HG03342 (cell line): ENCODE measurements at regions not wholly inside any gene's neighbourhood (a gene's known extent, or its start where the extent isn't known, plus 50 kb on each side); places are given as distances from the start of the nearest gene placed in this dataset.
"Not testable (repeated sequence)": the region's sequence is repeated elsewhere in the genome, so short reads cannot be mapped to it uniquely, and the experiment has no call there.

Source experiments
- ATAC-seq: cut with Tn5 transposase; IDR thresholded peaks from one replicate; pipeline ENCODE4 v1.9.1; 2021; ENCODE audit warnings: mild to moderate bottlenecking, moderate library complexity; ENCODE audit not compliant: unreplicated experiment

DNA sequence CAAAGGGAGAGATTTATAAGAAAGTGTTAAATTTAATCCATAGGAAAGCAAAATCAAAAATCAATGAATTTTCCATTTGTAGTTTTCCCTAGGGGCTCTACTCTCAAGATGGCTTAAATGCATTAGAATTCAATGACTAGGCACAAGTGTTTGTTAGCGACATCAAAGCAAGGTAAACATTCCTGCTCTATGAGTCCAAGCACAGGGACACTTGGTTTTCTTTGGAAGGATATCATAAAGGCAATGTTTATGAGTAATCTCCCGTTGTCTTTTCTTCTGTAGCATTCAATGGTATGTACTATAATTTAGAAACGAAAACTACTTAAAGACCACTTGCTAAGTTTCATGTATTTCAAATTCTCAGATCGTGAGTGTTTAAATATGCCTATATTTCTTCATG is 54.8 kb upstream of the ZNF717 start:
- ATAC-seq = not testable (repeated sequence)

DNA sequence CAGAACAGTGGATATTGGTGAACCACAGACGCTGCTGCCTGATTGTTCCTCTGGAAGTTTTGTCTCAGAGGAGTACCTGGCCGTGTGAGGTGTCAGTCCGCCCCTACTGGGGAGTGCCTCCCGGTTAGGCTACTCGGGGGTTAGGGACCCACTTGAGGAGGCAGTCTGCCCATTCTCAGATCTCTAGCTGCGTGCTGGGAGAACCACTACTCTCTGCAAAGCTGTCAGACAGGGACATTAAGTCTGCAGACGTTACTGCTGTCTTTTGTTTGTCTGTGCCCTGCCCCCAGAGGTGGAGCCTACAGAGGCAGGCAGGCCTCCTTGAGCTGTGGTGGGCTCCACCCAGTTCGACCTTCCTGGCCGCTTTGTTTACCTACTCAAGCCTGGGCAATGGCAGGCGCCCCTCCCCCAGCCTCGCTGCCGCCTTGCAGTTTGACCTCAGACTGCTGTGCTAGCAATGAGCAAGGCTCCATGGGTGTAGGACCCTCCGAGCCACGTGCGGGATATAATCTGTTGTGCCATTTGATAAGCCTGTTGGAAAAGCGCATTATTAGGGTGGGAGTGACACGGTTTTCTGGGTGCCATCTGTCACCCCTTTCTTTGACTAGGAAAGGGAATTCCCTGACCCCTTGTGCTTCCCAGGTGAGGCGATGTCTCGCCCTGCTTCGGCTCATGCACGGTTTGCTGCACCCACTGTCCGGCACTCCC is 65.1 kb upstream of the ZNF717 start:
- ATAC-seq = not testable (repeated sequence)

DNA sequence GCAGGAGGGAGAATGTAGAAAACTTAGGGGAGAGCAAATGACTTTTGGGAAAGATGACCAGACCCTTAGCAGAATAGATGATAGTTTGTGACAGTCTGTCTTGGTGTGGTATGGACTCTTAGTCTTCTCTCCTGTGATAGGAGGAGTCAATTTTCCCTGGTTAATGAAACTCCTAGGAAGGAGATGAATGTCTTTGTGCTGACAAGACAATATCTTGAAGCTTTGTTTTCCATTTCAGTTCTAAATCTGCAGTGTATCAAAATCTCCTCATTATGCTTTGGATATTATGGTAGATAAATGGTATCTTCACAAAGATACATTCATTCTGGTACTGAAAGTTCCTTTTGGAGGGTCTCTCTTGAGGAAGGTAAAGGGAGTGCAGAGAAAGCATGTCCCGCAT is 77.8 kb upstream of the ZNF717 start:
- no peak for ATAC-seq

DNA sequence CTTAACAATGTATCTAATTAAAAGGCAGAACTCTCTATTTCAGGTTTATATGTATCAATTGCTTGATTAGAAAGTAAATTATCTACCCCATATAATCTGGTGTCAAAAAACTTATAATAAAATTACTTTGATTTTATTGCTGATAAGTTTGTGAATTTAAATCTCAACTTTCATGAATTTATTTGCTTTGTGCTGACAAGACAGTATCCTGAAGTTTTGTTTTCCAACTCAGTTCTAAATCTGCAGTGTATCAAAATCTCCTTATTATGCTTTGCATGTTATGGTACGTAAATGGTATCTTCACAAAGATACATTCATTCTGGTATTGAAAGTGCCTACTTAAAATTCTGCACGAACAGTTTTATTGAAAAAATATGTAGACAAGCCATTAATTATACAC is 78.5 kb upstream of the ZNF717 start:
- ATAC-seq = no peak

DNA sequence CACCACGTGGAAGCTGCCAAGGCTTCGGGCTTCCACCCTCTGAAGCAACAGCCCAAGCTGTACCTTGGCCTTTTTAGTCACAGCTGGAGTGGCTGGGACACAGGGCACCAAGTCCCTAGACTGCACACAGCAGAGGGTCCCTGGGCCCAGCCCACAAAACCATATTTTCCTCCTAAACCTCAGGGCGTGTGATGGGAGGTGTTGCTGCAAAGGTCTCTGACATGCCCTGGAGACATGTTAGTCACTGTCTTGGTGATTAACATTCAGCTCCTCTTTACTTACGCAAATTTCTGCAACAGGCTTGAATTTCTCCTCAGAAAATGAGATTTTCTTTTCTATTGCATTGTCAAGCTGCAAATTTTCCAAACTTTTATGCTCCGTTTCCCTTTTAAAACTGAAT is 98.4 kb upstream of the ZNF717 start:
- not testable (repeated sequence) for ATAC-seq

DNA sequence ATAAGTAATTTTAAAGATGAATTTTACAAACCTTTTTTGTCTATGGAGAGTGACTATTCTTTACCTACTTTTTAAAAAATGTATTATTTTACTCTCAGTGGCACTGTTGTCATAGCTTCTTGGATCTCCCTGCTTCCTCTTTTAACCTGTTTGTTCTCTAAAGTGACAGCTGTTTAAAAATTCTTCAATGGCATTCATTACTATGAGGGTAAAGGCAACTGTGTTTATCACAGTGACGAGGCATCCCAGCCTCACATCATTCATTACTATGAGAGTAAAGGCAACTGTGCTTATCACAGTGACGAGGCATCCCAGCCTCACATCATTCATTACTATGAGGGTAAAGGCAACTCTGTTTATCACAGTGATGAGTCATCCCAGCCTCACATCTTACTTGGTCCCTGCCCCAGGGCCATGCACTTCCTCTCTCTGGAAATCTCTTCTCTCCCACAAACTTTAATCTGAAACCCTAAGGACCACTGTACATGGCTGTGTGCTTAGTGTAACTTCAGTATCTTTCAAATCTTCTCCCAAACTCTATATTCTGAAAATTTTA is 101.7 kb upstream of the ZNF717 start:
- no peak for ATAC-seq

DNA sequence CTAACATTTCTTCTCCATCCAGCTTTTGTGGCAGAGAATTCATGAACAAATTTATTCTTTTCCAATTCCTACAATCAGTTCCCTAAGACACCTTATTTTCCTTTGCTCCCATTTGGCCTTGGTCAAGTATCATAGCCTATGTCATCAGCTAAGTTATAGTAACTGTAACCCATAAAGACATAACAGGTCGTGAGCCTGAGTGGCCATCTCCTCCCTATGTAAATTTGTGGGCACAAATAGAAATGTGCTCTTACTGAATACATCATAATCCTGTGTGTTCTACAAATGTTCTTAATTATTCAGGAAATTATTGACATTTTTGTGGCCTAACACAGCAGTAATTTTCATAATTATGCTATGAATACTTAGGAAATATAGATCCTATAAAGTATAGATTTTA is 108.9 kb upstream of the ZNF717 start:
- no peak for ATAC-seq

DNA sequence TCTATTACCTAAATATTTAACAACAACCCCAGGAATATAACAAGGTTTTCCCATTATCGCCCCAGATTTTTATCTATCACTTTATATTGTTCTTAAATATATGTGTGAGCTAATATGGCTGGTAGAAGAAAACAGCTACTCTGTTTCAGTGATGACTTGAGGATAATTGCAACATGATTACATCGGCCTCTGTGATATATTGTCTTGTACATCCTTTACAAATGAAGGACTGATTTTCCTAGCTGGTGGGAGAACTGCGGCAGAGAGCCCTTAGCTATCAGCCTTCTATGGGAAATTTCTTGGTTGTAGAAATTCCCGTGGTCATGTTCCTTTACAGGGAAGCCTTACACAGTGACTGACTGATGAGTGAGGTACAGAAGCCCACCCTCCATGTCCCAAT is 110.9 kb upstream of the ZNF717 start:
- no peak for ATAC-seq

DNA sequence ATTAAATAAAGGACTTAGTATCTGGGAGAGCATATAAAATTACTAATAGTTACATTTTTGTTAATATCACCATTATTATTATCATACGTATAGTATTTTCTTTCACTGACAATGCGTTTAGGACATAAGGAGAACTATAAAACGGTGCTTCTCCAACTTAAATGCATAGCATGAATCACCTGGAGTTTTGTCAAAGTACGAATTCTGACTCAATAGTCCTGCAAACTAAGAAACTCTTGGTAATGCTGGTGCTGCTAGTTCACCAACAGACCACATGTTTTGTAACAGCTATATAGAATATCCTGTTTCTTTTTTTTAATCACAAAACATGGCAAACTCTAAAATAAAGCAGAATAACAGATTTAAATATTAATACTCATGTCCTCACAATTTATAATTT is 116.1 kb upstream of the ZNF717 start:
- not testable (repeated sequence) for ATAC-seq

DNA sequence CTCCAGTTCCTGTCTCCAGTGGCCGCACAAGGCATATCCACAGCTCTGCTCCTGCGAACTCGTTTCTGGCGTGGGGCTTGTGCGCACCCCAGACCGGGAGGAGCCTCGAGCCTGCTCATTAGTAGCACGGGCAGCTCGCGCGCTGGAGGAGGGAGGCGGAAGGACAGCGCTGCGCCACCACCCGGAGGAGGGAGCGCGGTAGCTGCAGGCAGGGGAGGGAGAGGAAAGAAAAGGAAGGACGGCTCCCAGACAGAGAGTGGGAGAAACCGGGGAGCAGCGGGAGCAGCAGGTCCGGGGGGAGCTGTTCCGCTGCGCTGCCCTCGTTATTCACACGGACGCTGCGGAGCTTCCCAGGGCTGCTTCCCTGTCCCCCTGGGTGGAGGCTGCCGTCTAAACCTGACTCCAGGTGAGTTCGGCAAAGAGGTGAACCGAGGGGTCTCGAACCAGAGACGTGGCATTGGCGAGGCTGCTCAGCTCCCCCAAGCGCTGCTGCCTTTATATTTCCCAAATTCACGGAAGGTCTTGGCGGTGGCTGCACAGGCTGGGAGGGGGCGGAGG is 121.3 kb upstream of the ZNF717 start:
- no peak for ATAC-seq

DNA sequence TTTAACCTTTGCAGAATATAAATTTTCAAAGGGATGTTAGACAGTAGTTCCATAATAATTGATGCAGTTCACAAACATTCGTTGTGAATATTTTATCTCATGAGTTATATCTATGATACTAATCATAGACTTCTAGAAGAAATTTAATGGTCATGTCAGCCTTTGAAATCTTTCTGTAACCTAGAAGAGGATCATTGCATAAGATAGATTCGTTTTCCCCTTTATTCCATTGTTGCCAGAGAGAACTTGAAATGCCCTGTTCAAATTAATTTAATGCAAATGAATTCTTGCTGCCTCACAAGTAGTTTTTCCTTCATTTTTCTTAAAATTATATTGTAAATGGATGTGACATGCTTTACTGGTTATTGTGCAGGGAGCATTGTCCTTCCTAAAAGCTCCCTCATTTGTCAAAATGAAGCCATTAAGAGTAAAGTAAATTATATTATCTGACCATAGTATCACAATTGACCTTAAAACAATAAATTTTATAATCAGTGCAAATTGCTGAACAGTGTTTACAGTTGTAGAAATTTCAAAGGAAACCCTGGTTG is 128.5 kb upstream of the ZNF717 start:
- no peak for ATAC-seq

DNA sequence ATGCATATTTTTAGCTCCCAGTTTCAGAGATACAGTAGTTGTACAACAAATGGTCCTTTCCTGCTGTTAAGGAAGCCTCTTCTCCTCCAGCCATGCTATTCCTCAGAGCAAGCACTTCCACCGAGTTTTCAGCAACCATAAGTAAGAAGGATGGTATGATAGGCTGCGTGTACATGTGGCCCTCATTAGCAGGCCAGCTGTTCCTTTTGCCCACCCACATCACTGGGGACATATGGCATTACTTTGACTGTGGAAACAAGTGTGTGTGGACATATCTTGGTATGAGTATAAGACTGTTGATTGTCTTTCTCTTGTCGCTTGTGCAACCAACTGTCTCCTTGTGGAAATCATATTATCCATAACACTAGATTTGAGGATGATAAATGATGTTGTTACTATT is 129.4 kb upstream of the ZNF717 start:
- ATAC-seq = not testable (repeated sequence)

DNA sequence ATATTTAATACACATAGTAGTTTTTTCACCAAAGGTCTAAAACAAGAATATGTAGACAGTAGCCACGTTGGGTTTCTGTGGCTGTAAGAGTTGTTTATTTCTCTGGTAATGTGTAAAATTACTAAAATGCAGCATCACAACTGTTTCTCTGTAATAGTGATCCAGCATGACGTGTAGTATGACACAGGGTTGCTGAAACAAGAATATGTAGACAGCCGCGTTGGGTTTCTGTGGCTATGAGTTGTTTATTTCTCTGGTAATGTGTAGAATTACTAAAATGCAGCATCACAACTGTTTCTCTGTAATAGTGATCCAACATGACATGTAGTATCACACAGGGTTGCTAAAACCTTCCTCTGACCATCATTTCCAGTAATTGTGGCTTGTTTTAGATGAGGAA is 153.6 kb upstream of the ZNF717 start:
- ATAC-seq = no peak

DNA sequence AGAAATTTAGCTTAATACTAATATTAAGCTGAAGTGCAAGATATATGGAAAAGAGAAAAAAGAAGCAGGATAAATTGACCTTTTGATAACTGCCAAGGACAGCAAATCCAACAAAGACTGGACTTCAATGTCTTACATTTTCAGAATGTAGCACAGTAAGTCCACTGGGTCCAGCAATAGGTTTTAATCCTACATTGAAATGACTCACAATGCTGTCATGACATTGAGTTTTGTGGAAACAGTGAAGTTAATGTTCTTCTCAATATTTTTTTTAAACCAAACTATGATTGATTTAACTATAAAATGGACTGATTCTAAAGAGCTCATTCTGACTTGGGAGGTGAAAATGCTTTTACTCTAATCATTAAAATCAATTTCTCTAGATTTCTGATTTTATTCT is 166.6 kb upstream of the ZNF717 start:
- ATAC-seq = no peak

DNA sequence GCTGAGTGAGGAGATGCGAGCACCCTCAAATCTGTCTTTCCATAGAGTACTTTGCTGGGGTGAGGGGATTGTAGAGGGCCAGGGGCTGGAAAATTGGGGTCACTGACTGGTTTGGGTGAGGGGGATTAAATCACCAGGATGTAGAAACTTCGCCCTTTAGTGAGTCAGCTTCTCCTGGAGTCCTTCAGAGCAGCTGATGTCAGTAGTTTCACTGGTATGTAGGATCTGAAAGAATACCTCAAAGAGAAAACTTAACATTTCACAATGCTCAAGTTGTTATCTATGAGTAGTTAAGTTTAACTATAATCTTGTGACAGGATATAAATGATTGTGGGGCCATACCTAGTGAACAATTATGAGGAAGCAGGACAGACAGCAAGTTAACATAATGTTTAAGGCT is 174.7 kb upstream of the ZNF717 start:
- ATAC-seq = not testable (repeated sequence)

DNA sequence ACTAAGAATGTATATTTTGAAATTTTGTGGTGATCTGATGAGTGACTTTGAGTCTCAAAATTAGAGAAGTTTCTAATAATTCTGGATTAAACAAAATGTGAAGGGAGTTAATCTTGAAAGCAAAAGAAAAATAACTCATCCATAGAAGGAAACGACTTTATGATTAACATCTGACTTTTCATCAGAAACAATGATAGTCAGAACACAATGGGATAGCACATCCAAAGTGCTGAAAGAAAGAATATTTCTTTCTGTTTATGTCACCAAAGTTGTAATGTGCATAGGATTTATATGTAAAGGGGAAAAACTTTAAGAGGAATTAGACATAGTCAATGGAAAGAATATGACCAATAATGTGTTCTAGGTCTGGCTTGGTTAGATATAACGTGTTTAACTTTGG is 176.7 kb upstream of the ZNF717 start:
- ATAC-seq = not testable (repeated sequence)

DNA sequence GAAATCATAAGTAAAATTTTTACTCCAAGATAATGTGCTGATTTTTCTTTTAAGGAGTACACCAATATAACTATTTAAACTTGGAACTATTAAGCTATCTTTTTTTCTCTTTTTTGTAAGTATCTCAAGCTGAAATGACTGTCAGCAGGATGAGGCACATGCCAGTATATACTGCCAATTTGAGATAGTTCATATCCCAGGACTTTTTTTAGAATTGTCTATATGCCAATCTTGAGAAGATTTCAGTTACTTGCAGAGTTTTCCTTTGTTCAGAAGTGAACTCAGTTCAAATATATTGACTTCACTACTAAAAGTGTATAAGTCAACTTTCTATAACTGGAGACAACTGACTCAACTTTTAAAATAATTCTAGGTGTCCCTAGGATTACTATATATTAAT is 181.7 kb upstream of the ZNF717 start:
- no peak for ATAC-seq

DNA sequence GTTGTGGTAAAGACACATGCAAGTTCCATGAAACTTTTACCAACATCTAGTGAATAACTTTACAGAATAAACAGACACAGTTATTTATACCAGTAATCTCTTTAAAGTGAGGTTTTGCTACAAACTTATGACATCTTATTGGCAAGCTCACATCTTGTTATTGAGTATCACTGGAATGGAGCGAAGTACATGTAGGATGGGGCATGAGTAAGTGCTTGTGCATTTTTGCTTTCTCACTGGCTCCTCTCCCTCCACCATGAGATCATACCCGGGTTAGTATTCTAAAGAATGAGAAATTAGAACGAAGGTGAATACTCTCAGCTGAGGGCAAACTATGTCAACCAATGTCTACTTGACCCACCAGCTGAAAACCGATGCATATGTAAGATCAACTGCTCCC is 193.3 kb upstream of the ZNF717 start:
- ATAC-seq = no peak

DNA sequence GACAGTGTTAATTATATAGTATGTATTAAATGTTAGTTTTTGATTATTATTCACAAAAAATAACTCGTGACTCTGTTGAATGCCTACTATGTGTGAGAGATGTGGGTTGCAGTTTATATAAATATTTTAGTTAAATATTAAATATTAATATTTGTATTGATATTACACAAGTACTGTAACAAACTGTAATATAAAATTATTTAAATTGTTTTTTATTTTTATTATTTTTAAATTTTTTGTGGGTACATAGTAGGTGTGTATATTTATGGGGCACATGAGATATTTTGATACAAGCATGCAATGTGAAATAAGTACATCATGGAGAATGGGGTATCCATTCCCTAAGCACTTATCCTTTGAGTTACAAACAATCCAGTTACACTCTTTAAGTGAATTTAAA is 196.1 kb upstream of the ZNF717 start:
- ATAC-seq = no peak

DNA sequence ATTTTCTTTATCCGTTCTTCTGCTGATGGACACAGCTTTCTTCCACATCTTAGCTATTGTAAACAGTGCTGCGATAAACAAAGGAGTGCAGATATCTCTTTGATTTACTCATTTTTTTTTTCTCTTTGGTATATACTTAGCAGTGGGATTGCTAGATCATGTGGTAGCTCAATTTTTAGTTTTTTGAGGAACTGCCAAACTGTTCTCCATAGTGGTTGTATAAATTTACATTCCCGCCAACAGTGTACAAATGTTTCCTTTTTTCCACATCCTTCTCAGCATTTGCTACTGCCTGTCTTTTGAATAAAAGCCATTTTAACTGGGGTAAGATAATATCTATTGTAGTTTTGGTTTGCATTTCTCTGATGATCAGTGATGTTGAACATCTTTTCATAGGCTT is 196.8 kb upstream of the ZNF717 start:
- ATAC-seq = no peak

DNA sequence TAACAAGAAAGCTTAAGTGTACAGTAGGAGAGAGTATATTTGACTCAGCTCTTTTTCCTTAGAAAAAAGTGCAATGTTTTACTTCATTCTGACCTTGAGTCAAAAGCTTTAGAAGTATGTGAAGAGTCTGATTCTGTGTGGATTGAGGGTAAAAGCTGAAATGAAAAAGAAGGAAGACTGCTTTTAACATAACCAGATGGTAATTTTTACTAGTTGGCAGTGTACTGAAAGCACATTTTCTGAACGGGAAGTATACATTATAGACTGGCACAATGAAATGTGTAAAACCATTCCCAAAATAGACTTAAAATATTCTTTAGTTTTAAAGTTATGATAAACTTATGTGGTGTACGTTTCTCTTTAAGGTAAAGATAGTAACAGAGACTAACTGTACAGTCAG is 197.8 kb upstream of the ZNF717 start:
- ATAC-seq = no peak

DNA sequence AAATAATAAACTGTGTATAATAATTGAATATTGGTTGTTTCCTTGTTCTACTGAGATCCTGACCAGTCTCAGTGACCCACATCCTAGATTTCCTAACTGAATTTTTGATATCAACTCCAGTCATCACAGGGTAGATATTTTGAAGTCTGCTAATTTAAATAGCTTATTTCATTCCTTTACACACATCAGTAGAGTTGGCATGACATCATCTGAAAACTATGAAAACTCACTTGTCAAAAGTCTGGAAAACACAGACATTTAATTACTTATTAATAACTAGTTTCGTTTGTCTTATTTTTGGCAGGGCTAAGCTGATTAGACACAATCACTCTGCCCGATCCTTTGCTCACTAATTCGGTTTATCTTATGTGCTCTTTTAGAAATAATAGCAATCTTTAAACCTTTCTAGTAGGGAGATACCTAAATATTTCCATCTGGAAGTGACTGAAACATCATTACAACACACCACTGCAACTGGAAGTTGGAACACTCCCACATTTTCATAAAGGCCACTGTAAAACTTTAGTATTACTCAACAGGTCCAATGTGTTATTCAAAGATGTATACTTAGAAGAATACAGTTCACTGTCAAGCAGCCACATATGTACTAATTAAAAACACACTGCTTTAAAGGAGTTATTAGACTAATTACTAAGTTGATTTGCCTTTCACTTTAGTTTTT is 198.4 kb upstream of the ZNF717 start:
- no peak for ATAC-seq
